ENCODE measurements at regions not wholly inside any gene's neighbourhood (a gene's known extent, or its start where the extent isn't known, plus 50 kb on each side); places are given as distances from the start of the nearest gene placed in this dataset.

GRCh38 chr2:34719206-34719605, 1120.1 kb upstream of the FAM98A start:
- no peak for TF ChIP-seq ELF1 (IDR thresholded peaks at IDR 0.05)
- TF ChIP-seq MAX (IDR thresholded peaks at IDR 0.05; ENCODE audit: low read depth), result no peak
- TF ChIP-seq ZBTB33 (IDR thresholded peaks at IDR 0.05; ENCODE audit: borderline replicate concordance, low read depth), result no peak

Measured in SK-N-SH (cell line).